GM19467 (cell line): ENCODE measurements at regions not wholly inside any gene's neighbourhood (a gene's known extent, or its start where the extent isn't known, plus 50 kb on each side); places are given as distances from the start of the nearest gene placed in this dataset.

Source experiments
- ATAC-seq: cut with Tn5 transposase; IDR thresholded peaks from one replicate; pipeline ENCODE4 v1.9.1; 2021; ENCODE audit warnings: mild to moderate bottlenecking, moderate library complexity; ENCODE audit not compliant: unreplicated experiment

DNA sequence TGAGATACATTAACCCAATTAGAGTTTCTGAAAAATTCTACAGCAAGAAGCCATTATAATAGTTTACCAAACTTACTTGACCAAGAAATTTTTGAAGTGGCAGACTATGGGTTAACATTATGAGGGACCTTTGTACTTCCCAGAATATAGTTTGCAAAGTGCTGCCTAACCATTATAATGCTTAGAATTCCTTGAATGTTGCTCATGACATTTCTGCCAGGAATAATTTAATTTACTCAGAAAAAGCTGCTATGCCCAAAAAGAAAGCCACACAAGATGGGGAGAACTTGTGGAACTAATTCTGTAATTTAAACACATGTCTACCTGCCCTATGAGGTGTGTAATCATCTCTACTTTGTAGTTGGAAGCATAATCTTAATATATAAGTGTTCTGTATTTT, 58.1 kb upstream of the MYCBP2 start:
- no peak for ATAC-seq

DNA sequence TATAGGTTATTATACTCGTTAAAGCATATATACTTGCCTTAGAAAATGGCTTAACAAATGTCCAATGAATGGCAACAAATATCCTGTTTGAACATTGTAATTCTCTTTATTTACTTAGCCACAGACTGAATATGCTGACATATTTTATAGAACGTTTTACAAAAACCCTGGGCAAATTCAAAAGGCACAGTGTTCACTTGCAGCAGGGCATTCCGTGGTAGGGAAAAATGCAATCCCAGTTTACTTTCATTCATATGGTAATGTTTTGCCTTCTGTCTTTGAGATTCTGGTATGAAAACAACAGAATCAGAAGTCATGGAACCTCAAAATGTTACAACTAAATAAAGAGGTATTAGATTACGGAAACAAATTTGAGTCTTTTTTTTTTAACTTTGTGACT, 56.2 kb upstream of the MYCBP2 start:
- ATAC-seq: no peak

DNA sequence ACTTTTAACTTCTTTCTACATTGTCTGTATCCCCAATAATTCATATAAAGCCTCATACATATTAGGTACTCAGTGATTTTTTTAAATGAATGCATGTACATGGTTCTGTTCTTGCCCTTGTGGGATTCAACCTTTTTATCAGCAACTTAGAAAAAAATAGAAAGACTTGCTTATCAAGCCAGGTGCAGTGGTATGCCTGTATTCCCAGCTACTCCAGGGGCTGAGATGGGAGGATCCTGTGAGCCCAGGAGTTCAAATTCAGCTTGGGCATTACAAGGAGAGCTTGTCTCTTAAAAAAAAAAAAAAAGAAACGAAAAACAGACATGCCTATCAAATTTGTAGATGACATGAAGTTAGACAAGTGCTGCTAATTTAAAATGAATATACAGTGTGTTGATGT, 54.2 kb upstream of the MYCBP2 start:
- no peak for ATAC-seq

DNA sequence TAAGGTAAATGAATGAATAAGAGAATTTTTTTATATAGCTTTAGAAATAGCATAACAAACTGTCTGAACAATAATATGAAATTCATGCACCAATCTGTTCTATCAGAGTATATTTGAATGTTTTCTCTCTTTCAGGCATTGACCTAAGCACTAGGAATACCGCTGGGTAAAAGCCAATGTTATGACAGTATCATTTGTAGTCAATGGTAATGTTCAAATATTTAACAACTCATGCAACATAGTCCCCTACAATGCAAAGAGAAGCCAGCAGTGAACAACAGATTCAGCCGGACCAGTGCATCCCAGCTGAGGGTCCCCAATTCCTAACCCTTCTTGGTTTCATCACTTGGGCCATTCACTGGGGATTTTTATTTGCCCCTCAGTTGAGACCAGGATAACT, 52.6 kb upstream of the MYCBP2 start:
- no peak for ATAC-seq

DNA sequence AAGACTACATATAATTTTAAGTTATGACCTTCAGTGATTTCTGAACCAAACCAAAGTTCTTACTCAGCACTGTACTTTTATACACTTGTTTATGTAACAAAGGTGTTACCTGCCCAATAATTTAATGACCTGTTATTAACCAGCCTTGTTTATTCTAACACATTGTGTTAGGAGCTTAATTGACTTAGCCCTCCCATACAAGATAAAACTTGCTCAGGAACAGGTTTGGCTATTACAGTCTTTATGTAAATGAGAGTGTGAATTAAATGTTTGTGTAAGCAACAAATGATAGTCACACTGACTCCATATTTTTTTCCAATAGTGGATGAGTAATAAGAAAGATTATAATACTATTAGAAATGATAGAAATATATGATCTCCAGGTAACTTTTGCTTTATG, 51.8 kb upstream of the MYCBP2 start:
- no peak for ATAC-seq

DNA sequence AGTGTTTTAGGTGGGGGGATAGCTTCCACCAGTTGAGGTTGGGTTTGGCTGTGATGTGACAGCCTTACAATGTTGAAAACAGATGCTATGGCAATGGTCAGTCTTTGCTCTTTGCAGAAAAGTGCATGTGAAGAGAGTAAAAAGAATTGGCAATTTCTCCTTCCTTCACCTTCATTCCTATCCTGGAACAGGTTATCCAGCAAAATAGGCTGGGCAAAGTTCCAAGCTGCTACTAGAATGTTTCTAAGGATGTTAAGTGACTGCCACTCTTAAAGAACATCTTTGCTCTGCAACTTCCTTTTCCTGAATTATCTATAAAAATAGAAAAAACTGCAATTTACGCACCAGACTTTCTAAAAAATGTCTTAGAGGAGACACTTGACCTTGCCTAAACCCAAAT, 50.1 kb upstream of the MYCBP2 start:
- ATAC-seq: no peak
